HPDE6-E6E7 (cell line): ENCODE measurements at regions not wholly inside any gene's neighbourhood (a gene's known extent, or its start where the extent isn't known, plus 50 kb on each side); places are given as distances from the start of the nearest gene placed in this dataset.

ENCODE experiments used
- DNase-seq: peaks from one replicate; pipeline ENCODE4 v3.0.0; 2011; ENCODE audit warnings: missing footprints; ENCODE audit errors: extremely low spot score

- DNase-seq = no peak
Observed at GRCh38 chr3:168314166-168314565, 218.4 kb upstream of the GOLIM4 start.

- DNase-seq = no peak
Observed at GRCh38 chr3:168312984-168313383, 217.3 kb upstream of the GOLIM4 start.

- DNase-seq = no peak
Observed at GRCh38 chr3:168307893-168308292, 212.2 kb upstream of the GOLIM4 start.

GRCh38 chr3:168295027-168295426, 199.3 kb upstream of the GOLIM4 start:
- DNase-seq = no peak

GRCh38 chr3:168292296-168292695, 196.6 kb upstream of the GOLIM4 start:
- DNase-seq = no peak

GRCh38 chr3:168289471-168290008, 193.8 kb upstream of the GOLIM4 start:
- DNase-seq = no peak

- DNase-seq = no peak
Observed at GRCh38 chr3:168288511-168289401, 193.0 kb upstream of the GOLIM4 start.

- no peak for DNase-seq
Observed at GRCh38 chr3:168285506-168285905, 189.8 kb upstream of the GOLIM4 start.

- DNase-seq = no peak
Observed at GRCh38 chr3:168284728-168285127, 189.0 kb upstream of the GOLIM4 start.

GRCh38 chr3:168275662-168276061, 179.9 kb upstream of the GOLIM4 start:
- DNase-seq = no peak

- DNase-seq = no peak
Observed at GRCh38 chr3:168273917-168274316, 178.2 kb upstream of the GOLIM4 start.

GRCh38 chr3:168273036-168273435, 177.3 kb upstream of the GOLIM4 start:
- no peak for DNase-seq

GRCh38 chr3:168272343-168272985, 176.7 kb upstream of the GOLIM4 start:
- DNase-seq = no peak

GRCh38 chr3:168271932-168272331, 176.2 kb upstream of the GOLIM4 start:
- DNase-seq = no peak

GRCh38 chr3:168269001-168269400, 173.3 kb upstream of the GOLIM4 start:
- DNase-seq = no peak

- no peak for DNase-seq
Observed at GRCh38 chr3:168267179-168267578, 171.5 kb upstream of the GOLIM4 start.

GRCh38 chr3:168266335-168266734, 170.6 kb upstream of the GOLIM4 start:
- DNase-seq = no peak

- no peak for DNase-seq
Observed at GRCh38 chr3:168262887-168263286, 167.2 kb upstream of the GOLIM4 start.

- no peak for DNase-seq
Observed at GRCh38 chr3:168260859-168261258, 165.1 kb upstream of the GOLIM4 start.

- DNase-seq = no peak
Observed at GRCh38 chr3:168251371-168251770, 155.6 kb upstream of the GOLIM4 start.

- DNase-seq = no peak
Observed at GRCh38 chr3:168250415-168250861, 154.7 kb upstream of the GOLIM4 start.

- DNase-seq = peak; percentile 58
Observed at GRCh38 chr3:168249550-168250414, 154.1 kb upstream of the GOLIM4 start.
